ENCODE measurements at regions not wholly inside any gene's neighbourhood (a gene's known extent, or its start where the extent isn't known, plus 50 kb on each side); places are given as distances from the start of the nearest gene placed in this dataset.

DNA sequence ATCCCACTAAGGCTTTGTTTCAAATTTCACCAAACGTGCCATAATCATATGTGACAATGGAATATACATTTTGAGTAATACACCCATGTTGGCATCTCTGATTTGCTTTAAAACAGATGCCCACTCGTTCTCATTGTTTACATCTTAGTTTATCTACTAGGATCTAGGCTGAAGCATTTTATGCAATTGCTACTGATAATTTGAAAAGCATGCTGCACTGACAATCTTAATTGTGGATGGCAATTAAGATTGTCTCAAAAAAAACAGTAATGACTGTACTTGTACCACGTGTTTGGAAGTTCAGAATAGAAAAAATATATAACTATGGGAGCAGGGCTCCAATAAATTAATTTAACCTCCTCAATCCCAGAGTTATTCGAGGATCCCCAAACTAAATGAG lies 136.8 kb downstream of the CRPPA start:
- TF ChIP-seq, protein P1, sequence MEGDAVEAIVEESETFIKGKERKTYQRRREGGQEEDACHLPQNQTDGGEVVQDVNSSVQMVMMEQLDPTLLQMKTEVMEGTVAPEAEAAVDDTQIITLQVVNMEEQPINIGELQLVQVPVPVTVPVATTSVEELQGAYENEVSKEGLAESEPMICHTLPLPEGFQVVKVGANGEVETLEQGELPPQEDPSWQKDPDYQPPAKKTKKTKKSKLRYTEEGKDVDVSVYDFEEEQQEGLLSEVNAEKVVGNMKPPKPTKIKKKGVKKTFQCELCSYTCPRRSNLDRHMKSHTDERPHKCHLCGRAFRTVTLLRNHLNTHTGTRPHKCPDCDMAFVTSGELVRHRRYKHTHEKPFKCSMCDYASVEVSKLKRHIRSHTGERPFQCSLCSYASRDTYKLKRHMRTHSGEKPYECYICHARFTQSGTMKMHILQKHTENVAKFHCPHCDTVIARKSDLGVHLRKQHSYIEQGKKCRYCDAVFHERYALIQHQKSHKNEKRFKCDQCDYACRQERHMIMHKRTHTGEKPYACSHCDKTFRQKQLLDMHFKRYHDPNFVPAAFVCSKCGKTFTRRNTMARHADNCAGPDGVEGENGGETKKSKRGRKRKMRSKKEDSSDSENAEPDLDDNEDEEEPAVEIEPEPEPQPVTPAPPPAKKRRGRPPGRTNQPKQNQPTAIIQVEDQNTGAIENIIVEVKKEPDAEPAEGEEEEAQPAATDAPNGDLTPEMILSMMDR (IDR thresholded peaks at IDR 0.05; ENCODE audit: low read length) = no peak
- no peak for TF ChIP-seq EZH2phosphoT487 (IDR thresholded peaks at IDR 0.05; ENCODE audit: low read length)
- TF ChIP-seq EZH2 (optimal IDR thresholded peaks at IDR 0.05; ENCODE audit: low read depth, low read length) = no peak

Measured in MM.1S (cell line).